ENCODE measurements at regions not wholly inside any gene's neighbourhood (a gene's known extent, or its start where the extent isn't known, plus 50 kb on each side); places are given as distances from the start of the nearest gene placed in this dataset.

DNA sequence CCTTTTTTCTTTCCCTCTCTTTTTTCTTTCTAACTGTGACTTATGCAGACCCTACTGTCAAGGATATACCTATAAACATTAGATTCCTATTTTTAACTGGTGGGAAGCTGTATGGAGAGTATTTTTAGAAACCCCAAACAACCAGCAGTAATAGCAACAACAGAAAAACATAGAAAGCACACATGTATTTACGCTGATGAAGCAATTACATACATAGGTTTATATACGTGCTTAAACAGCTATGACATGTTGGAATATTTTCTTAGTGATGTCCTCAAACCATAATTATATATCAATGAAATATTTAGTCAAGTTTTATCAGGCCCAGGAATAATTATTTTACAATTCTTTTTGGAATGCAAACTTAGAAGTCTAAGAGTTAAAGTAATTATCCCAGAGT is 294.3 kb upstream of the SOX4 start:
- no peak for DNase-seq (ENCODE audit: low spot score)
- no peak for ATAC-seq (ENCODE audit: insufficient number of reproducible peaks, low FRiP score, low read depth)
- no peaks in the 10 kb centered on the region for H3K4me1 ChIP-seq (ENCODE audit: control insufficient read depth in 1 of 2, low read depth in 2 of 2)
- H3K36me3 ChIP-seq: no peaks in the 10 kb centered on the region
- H3K27ac ChIP-seq: no peak overlapping the region
- H3K4me3 ChIP-seq: no peak overlapping the region
- H3K9me3 ChIP-seq: peaks cover 6% of the 10 kb centered on the region
- TF ChIP-seq, protein P1, sequence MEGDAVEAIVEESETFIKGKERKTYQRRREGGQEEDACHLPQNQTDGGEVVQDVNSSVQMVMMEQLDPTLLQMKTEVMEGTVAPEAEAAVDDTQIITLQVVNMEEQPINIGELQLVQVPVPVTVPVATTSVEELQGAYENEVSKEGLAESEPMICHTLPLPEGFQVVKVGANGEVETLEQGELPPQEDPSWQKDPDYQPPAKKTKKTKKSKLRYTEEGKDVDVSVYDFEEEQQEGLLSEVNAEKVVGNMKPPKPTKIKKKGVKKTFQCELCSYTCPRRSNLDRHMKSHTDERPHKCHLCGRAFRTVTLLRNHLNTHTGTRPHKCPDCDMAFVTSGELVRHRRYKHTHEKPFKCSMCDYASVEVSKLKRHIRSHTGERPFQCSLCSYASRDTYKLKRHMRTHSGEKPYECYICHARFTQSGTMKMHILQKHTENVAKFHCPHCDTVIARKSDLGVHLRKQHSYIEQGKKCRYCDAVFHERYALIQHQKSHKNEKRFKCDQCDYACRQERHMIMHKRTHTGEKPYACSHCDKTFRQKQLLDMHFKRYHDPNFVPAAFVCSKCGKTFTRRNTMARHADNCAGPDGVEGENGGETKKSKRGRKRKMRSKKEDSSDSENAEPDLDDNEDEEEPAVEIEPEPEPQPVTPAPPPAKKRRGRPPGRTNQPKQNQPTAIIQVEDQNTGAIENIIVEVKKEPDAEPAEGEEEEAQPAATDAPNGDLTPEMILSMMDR (IDR thresholded peaks at IDR 0.05): no peak
- H3K27me3 ChIP-seq (replicated peaks; ENCODE audit: insufficient read depth): no peaks in the 10 kb centered on the region

DNA sequence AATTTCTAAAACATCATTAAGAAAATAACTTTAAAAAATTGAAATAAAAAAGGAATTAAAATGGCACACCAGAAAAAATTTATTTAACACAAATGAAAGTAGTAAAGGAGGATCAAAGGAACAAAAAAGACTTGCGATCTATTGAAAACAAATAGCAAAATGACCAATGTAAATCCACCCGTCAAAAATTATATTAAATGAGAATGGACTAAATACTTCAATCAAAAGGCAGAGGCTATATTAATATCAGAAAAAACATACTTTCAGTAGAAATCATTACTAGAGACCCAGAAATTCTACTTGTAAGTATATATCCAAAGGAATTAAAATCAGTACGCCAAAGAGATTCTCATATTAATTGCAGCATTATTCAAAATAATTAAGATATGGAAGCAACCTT is 293.1 kb upstream of the SOX4 start:
- Histone ChIP-seq H3K36me3 (no peaks in the 10 kb centered on the region), H3K4me1 (ENCODE audit: control insufficient read depth in 1 of 2, low read depth in 2 of 2) (no peaks in the 10 kb centered on the region), H3K4me3 (no peak overlapping the region), H3K27ac (no peak overlapping the region), H3K9me3 (peaks cover 6% of the 10 kb centered on the region), H3K27me3 (replicated peaks; ENCODE audit: insufficient read depth) (no peaks in the 10 kb centered on the region)
- ATAC-seq (ENCODE audit: insufficient number of reproducible peaks, low FRiP score, low read depth) (no peak), DNase-seq (ENCODE audit: low spot score) (no peak)
- TF ChIP-seq, protein P1 (IDR thresholded peaks at IDR 0.05): no peak

DNA sequence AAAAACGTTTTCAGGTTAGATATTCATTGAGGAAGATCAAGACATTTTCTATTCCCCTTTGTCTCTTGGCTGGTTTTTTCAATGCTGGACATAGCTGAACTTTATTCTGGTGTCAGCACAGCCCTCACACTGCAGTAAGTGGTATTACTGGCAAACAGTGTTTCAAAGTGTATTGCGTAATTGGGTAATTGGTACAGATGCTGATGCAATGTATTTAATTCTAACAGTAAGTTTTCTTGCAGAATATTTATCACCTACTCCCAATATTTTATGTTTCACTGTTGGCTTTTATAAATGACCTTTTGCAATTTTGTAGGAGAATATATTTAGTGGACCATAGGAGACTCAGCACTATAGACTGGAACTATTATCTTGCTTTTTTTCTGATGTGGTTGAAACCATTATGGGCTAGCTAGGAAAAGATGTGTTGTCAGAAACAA is 287.6 kb upstream of the SOX4 start:
- Histone ChIP-seq H3K27ac (no peak overlapping the region), H3K4me3 (no peak overlapping the region), H3K36me3 (no peaks in the 10 kb centered on the region), H3K4me1 (ENCODE audit: control insufficient read depth in 1 of 2, low read depth in 2 of 2) (no peaks in the 10 kb centered on the region), H3K9me3 (peaks cover 3% of the 10 kb centered on the region), H3K27me3 (replicated peaks; ENCODE audit: insufficient read depth) (no peaks in the 10 kb centered on the region)
- DNase-seq (ENCODE audit: low spot score) (no peak), ATAC-seq (ENCODE audit: insufficient number of reproducible peaks, low FRiP score, low read depth) (no peak)
- TF ChIP-seq, protein P1 (IDR thresholded peaks at IDR 0.05): no peak

DNA sequence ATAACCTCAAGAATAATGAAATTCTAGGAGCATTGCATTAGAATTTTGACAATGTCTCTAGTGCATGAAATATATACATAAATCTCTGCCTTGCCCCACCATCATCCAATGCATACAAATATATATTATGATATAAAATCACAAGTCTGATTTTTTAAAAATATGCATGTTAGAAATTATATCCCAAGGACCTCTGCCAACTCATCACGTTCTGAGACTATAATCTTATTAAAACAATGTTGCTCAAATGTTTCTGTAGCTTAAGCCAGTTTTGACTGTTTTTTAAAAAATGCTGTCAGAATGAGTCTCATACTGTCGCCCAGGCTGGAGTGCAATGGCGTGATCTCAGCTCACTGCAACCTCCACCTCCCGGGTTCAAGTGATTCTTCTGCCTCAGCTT is 287.0 kb upstream of the SOX4 start:
- H3K27me3 ChIP-seq (replicated peaks; ENCODE audit: insufficient read depth): no peaks in the 10 kb centered on the region
- TF ChIP-seq, protein P1 (IDR thresholded peaks at IDR 0.05): no peak
- H3K4me1 ChIP-seq (ENCODE audit: control insufficient read depth in 1 of 2, low read depth in 2 of 2): no peaks in the 10 kb centered on the region
- ATAC-seq (ENCODE audit: insufficient number of reproducible peaks, low FRiP score, low read depth) (no peak), DNase-seq (ENCODE audit: low spot score) (no peak)
- peaks cover 3% of the 10 kb centered on the region for H3K9me3 ChIP-seq
- no peak overlapping the region for H3K4me3 ChIP-seq
- H3K36me3 ChIP-seq: no peaks in the 10 kb centered on the region
- H3K27ac ChIP-seq: no peak overlapping the region

DNA sequence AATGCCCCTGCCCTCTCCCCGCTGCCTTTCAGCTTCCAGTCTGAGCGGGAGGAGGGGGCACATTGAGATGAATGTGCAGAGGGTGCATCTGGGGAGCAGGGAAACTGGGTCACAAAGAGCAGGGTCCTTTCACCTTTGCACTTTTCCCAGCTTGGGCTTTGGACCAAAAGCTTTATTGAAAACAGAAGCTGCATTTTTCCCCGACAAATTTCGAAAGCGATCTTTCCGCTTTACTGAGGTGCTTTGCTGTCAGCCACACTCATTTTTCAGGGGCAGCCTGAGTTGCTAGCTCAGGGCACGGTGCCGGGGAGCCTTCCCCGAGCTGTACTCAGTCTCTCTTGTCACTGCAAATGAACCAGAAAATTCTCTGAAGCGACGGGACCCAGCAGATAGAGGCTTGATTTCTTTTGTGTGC is 283.7 kb upstream of the SOX4 start:
- H3K27me3 ChIP-seq (replicated peaks; ENCODE audit: insufficient read depth): no peaks in the 10 kb centered on the region
- no peak for DNase-seq (ENCODE audit: low spot score)
- H3K36me3 ChIP-seq: no peaks in the 10 kb centered on the region
- H3K4me3 ChIP-seq: no peak overlapping the region
- H3K27ac ChIP-seq: no peak overlapping the region
- TF ChIP-seq, protein P1 (IDR thresholded peaks at IDR 0.05): no peak
- H3K9me3 ChIP-seq: no peaks in the 10 kb centered on the region
- no peak for ATAC-seq (ENCODE audit: insufficient number of reproducible peaks, low FRiP score, low read depth)
- no peaks in the 10 kb centered on the region for H3K4me1 ChIP-seq (ENCODE audit: control insufficient read depth in 1 of 2, low read depth in 2 of 2)

Data from thoracic aorta (tissue), 2 donors.